ENCODE measurements at regions not wholly inside any gene's neighbourhood (a gene's known extent, or its start where the extent isn't known, plus 50 kb on each side); places are given as distances from the start of the nearest gene placed in this dataset.

DNA sequence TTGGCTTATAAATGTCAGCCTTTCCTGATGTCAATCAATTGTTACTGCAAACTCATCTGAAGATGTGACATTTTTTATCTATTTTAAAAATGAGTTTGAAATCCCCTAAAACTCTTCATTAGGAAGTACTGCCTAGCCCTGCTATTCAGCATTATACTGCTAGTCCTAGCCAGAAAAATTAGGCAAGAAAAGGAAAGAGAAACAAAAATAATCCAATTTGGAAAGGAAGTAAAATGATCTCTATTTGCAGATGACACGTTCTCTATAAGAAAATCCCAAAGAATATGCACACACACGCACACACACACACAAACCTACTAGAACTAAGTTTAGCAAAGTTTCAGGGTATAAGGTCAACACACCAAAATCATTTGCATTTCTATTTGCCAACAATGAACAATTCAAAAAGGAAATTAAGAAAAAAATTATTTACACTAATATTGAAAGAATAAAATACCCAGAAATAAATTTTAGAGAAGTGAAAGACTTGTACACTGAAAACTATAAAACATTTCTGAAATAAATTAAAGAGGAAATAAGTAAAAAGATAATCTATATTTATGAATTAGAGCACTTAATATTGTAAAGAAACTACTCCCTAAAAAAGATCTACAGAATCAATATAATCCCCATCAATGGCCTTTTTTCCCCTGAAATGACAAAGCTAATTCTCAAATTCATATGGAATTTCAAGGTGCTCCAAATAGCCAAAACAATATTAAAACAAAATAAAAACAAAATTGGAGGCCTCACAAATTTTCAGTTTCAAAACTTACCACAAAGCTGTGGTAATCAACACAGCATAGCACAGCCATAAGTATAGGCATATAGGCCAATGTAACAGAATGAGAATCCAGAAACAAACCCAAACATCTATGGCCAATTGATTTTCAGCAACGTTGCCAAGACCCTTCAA is 433.7 kb upstream of the TRIB2 start:
- Mint-ChIP-seq H3K27ac (ENCODE audit: unreplicated experiment) (no peak overlapping the region), H3K4me3 (ENCODE audit: unreplicated experiment) (no peak overlapping the region), H3K9me3 (ENCODE audit: unreplicated experiment) (no peaks in the 10 kb centered on the region), H3K4me1 (ENCODE audit: low read depth, unreplicated experiment) (no peaks in the 10 kb centered on the region), H3K36me3 (ENCODE audit: unreplicated experiment) (no peaks in the 10 kb centered on the region), H3K27me3 (ENCODE audit: unreplicated experiment) (no peaks in the 10 kb centered on the region)
- no peak for DNase-seq
- TF ChIP-seq, protein P1, sequence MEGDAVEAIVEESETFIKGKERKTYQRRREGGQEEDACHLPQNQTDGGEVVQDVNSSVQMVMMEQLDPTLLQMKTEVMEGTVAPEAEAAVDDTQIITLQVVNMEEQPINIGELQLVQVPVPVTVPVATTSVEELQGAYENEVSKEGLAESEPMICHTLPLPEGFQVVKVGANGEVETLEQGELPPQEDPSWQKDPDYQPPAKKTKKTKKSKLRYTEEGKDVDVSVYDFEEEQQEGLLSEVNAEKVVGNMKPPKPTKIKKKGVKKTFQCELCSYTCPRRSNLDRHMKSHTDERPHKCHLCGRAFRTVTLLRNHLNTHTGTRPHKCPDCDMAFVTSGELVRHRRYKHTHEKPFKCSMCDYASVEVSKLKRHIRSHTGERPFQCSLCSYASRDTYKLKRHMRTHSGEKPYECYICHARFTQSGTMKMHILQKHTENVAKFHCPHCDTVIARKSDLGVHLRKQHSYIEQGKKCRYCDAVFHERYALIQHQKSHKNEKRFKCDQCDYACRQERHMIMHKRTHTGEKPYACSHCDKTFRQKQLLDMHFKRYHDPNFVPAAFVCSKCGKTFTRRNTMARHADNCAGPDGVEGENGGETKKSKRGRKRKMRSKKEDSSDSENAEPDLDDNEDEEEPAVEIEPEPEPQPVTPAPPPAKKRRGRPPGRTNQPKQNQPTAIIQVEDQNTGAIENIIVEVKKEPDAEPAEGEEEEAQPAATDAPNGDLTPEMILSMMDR (IDR thresholded peaks at IDR 0.05; ENCODE audit: partially characterized antibody, unreplicated experiment), result no peak

GRCh38 chr2:12284037-12284436 is 432.7 kb upstream of the TRIB2 start:
- Mint-ChIP-seq H3K4me1 (ENCODE audit: low read depth, unreplicated experiment) (no peaks in the 10 kb centered on the region), H3K9me3 (ENCODE audit: unreplicated experiment) (no peaks in the 10 kb centered on the region), H3K36me3 (ENCODE audit: unreplicated experiment) (no peaks in the 10 kb centered on the region), H3K4me3 (ENCODE audit: unreplicated experiment) (no peak overlapping the region), H3K27ac (ENCODE audit: unreplicated experiment) (no peak overlapping the region), H3K27me3 (ENCODE audit: unreplicated experiment) (no peaks in the 10 kb centered on the region)
- DNase-seq, result no peak
- TF ChIP-seq, protein P1 (IDR thresholded peaks at IDR 0.05; ENCODE audit: partially characterized antibody, unreplicated experiment), result no peak

GRCh38 chr2:12284487-12284886 is 432.2 kb upstream of the TRIB2 start:
- H3K27ac Mint-ChIP-seq (ENCODE audit: unreplicated experiment), result no peak overlapping the region
- no peak for DNase-seq

GRCh38 chr2:12286347-12286746 is 430.4 kb upstream of the TRIB2 start:
- TF ChIP-seq, protein P1 (IDR thresholded peaks at IDR 0.05; ENCODE audit: partially characterized antibody, unreplicated experiment), result no peak
- H3K4me1 Mint-ChIP-seq (ENCODE audit: low read depth, unreplicated experiment), result no peaks in the 10 kb centered on the region
- no peaks in the 10 kb centered on the region for H3K9me3 Mint-ChIP-seq (ENCODE audit: unreplicated experiment)
- H3K27ac Mint-ChIP-seq (ENCODE audit: unreplicated experiment), result no peak overlapping the region
- H3K36me3 Mint-ChIP-seq (ENCODE audit: unreplicated experiment), result no peaks in the 10 kb centered on the region
- no peak overlapping the region for H3K4me3 Mint-ChIP-seq (ENCODE audit: unreplicated experiment)
- no peaks in the 10 kb centered on the region for H3K27me3 Mint-ChIP-seq (ENCODE audit: unreplicated experiment)
- DNase-seq, result no peak

More at GRCh38 chr2:12284487-12284886, 432.2 kb upstream of the TRIB2 start:
- Mint-ChIP-seq H3K4me1 (ENCODE audit: low read depth, unreplicated experiment) (no peaks in the 10 kb centered on the region), H3K27me3 (ENCODE audit: unreplicated experiment) (no peaks in the 10 kb centered on the region), H3K4me3 (ENCODE audit: unreplicated experiment) (no peak overlapping the region), H3K9me3 (ENCODE audit: unreplicated experiment) (no peaks in the 10 kb centered on the region), H3K36me3 (ENCODE audit: unreplicated experiment) (no peaks in the 10 kb centered on the region)
- TF ChIP-seq, protein P1 (IDR thresholded peaks at IDR 0.05; ENCODE audit: partially characterized antibody, unreplicated experiment), result no peak

DNA sequence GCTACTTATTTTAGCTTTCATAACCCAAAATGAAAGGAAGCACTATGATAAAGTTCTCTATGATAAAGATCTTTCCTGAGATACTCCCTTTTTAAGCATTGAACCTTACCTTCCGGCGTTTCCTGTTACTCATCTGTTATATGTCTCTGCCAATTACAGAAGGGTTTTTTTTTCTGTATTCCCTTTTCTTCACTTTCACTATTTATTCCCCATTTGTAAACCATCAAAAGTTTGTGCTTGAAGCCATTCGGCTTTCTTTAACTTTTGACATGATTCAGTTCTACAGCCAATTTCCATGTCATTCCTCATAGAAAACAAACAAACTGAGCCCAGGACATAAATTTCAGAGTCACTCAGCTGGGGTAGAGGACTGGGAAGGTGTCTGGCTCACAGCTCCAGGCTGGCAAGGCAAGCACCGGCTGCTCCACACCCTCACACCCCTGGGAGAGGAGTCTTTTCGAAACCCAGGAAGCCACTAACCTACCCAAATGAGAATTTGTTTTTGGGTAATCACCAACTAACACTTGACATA is 429.4 kb upstream of the TRIB2 start:
- H3K9me3 Mint-ChIP-seq (ENCODE audit: unreplicated experiment), result no peaks in the 10 kb centered on the region
- H3K27ac Mint-ChIP-seq (ENCODE audit: unreplicated experiment), result no peak overlapping the region
- no peaks in the 10 kb centered on the region for H3K4me1 Mint-ChIP-seq (ENCODE audit: low read depth, unreplicated experiment)
- H3K4me3 Mint-ChIP-seq (ENCODE audit: unreplicated experiment), result no peak overlapping the region
- H3K36me3 Mint-ChIP-seq (ENCODE audit: unreplicated experiment), result no peaks in the 10 kb centered on the region
- no peak for DNase-seq
- H3K27me3 Mint-ChIP-seq (ENCODE audit: unreplicated experiment), result no peaks in the 10 kb centered on the region
- TF ChIP-seq, protein P1 (IDR thresholded peaks at IDR 0.05; ENCODE audit: partially characterized antibody, unreplicated experiment), result no peak
